Activated naive CD4-positive, alpha-beta T cell treated with anti-CD3 and anti-CD28 coated beads, Interleukin-2, amount 50 U/mL, for 16 hours (primary cell): ENCODE measurements at regions not wholly inside any gene's neighbourhood (a gene's known extent, or its start where the extent isn't known, plus 50 kb on each side); places are given as distances from the start of the nearest gene placed in this dataset.
"Not testable (repeated sequence)": the region's sequence is repeated elsewhere in the genome, so short reads cannot be mapped to it uniquely, and the experiment has no call there.

Experiments
- DNase-seq: peaks from one replicate; pipeline ENCODE4 v3.0.0-alpha.2; 2020

DNA sequence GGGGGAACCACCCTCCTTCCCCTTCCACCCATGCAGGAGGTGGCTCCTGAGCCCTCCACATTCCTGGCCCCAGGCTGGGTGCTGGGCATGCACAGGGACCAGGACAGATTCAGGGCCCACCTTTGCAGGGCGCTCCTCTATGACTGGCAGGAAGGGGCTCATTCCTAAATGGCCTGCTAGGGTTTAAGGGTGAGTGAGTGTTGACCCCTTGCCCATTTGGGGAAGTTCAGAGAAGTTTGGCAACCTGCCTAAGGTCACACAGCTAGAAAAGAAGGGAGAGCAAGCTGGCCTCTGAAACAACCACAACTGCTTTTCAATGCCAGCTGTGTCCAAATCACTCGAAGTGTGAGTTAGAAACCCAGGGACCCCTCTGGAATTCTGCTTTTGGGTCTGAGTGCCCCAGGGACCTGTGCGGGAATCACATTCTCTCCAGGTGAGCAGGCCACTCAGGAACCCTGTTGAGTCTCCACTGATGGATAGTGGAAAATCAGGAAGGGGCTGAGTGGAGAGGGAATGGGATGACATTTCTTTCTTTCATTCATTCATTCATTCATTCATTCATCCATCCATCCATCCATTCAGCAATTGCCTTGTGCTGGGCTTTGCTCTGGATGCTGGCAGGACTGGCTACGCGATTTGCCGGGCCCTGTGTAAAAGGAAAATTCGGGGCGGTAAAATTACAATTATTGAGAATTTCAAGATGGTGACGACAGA, 191.9 kb downstream of the C9orf50 start:
- no peak for DNase-seq

DNA sequence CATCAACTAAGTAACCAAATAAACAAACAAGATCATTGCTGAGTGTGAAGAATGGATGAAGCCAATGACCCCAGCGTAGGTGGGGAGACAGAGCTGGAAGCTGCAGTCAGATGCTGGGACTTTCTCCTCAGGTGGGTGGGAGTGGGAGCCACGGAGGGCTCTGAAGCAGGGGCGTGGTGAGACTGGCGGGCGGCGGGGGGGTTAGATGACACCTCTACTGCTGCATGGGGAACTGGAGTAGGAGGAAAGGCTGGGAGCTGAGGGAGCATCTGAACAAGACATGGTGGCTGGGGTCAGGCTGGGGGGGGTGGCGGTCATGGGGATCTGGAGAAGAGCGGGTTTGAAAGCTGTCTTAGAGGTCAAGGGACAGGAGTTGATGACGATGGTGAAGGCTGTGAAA, 193.8 kb downstream of the C9orf50 start:
- DNase-seq = no peak

DNA sequence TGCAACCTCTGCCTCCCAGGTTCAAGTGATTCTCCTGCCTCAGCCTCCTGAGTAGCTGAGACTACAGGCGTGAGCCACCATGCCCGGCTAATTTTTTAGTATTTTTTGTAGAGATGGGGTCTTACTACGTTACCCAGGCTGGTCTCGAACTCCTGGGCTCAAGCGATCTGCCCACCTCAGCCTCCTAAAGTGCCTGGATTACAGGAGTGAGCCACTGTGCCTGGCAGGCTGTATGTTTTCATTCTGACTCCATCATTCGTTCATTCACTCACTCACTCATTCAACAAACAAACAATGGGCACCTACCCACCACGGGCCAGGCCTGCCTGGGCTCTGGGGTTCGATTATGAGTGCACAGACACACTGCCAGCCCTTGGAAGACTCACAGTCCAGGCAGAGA, 197.1 kb downstream of the C9orf50 start:
- DNase-seq = not testable (repeated sequence)

DNA sequence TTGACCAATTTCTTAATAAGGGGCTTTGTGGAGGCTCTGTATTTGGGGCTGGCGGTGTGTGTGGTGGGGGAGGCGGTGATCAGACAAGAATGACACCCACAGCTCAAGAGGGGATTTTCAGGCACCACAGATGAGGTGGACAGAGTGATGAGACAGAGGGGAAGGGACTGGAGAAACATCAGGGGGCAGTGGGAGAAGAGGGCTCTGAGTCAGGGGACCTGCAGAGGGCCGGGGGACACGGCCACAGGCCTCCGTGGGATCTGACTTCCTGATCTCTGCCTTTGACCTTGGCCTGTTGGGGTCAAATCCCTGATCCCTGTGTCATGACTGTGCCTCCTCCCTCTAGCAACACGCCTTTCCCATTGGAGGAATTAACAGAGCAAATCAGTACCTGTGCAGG, 197.7 kb downstream of the C9orf50 start:
- DNase-seq = no peak

DNA sequence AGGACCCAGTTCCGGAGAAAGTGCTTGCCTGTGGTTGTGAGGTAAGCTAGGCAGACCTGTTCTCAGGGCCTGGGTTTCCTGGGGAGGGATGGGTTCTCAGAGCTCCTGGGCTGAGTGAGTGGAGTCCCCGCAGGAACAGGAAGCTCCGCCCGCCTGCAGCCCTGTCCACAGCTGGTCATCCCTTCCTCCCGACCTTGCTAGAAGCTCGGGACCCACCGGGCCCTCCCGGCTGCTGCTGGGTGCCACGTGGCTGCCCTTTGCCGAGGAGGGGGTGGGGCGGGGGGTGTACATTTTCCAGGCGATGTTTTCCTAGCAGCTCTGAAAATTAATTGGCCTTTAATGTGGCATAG, 198.1 kb downstream of the C9orf50 start:
- no peak for DNase-seq

DNA sequence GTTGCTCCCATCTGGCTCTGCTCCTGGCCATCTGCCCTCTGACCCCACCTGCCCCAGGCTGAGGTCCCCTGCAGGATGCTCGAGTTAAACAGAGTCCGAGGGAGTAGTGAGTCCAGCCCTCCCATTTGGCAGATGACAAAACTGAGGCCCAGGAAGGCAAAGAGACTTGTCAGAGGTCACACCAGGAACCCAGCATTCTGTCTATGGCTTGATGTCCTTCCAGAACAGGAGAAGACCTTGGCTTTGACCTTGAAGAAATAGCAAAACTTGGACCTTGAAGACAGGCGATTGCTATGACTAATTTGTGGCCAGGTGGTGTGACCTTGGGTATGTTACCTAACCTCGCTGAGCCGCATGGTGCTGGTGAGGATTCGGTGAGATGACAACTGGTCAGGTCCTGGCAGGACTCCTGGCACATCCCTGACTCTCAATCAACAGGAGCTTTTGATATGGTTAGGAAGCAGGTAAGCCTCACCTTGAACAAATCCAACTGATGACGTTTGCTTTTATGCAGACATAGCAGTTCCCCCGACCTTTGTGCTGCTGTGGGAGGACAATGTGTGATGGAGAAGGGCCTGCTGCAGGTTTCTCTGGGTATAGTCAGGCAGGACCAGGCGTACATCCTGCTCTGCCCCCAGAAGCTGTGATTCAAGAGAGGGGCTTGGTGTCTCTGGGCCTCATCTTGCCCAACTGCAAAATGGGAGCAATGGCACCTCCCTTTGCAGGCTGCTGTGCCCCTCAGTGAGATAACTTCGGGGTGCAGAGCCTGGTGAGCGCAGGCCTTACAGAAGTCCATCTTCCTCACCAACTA, 198.7 kb downstream of the C9orf50 start:
- no peak for DNase-seq

DNA sequence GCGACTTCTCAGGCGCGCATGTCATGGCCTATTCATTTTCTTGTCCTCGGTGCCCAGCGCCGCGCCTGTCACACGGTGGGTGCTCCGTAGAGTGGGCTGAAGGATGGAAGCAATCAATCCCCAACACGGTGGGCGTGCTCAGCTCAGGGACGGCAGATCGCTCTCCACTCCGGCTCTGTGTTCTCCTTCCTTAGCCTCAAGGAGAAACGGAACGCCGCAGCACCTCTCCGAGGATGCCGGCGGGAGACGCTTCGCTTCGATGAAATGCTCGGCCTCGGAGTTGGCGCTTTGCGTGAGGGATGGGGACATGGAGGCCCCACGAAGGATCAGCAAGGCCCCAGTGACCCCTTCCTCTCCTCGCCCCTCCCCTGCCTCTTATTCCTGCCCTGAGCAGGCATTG, 199.5 kb downstream of the C9orf50 start:
- no peak for DNase-seq

DNA sequence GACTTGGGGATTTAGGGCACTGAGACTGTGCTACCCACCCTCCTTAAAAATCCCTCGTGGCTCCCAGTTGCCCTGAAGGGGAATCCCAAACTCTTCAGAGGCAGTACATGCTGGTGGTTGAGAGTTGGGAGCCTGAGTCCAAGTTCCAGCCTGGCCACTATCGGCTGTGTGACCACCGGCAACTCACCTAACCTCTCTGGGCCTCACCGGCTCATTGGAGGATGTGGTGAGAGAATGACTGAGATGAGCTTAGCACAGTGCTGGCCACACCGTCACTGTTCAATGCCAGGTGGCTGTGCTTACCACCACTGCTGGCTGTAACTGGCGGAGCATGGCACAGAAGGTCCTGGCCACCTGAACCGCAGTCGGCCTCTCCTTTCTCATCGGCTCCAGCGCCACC, 200.2 kb downstream of the C9orf50 start:
- DNase-seq = no peak

DNA sequence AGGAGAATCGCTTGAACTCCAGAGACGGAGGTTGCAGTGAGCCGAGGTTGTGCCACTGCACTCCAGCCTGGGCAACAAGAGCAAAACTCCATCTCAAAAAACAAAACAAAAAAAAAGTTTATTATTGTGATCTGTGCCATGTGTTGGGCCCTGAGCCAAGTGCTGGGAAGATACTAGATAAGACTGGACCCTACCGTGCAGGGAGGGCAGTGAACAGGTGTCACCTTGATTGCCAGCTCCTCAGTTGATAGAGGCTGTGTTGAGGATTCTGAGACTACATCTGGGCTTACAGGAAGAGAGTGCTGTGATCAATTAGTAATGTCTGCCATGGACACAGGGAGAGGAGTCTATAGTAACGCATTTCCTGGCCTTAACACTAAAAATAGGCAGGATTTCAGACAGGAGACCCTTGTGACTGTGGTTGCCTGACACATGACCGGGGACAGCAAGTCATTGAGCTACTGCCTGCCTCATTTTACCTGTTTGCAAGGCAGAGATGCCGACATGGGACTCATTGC, 201.5 kb downstream of the C9orf50 start:
- DNase-seq = no peak

DNA sequence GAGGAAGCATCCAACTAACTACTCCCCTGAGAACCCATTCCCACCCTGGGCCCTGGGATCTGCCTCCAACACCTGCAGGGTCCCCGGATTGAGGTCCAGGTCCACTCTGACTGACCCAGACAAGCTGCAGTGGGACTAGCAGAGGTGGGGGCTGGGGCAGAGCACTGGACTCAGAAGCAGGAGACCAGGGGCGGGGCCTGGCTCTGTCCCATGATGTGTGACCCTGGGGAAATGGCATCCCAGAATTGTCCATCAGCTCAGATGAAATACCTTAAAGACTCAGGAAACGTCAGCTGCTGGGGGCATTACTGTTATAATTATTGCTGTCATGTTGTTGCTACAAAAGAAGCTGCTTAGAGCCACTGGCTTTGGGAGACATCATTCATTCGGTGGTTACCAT, 202.4 kb downstream of the C9orf50 start:
- DNase-seq = no peak

DNA sequence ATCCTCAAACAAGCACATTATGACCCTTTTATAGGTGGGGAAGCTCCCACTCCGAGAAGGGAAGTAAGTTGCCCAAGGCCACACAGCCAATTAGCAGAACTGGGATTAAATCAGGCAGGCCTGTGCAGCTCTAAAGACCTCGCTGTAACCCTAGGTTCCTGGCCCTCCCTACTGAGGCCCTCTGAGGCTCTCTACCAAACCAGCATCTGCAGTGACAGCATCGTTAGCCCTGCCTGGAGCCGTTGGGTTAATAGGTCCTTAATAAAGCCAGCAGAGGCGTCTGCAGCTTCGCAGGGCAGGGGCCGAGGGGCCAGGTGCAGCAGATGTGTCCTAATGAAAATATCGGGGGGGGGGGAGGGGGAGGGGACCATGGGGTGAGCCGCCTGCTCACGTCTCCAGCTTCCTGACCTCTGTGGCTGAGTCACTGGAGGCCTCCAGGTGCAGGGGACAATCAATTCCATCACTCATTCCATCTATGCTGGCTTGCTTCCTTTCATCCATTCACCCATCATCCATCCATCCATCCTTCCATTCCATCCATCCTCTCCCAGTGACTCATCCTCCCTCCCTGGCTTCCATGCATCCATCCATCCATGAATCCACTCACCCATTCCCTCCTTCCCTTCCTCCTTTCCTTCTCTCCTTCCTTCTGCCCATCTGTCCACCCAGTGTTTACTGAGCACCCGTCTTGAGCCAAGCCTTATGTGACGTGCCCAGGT, 203.9 kb downstream of the C9orf50 start:
- DNase-seq = no peak

DNA sequence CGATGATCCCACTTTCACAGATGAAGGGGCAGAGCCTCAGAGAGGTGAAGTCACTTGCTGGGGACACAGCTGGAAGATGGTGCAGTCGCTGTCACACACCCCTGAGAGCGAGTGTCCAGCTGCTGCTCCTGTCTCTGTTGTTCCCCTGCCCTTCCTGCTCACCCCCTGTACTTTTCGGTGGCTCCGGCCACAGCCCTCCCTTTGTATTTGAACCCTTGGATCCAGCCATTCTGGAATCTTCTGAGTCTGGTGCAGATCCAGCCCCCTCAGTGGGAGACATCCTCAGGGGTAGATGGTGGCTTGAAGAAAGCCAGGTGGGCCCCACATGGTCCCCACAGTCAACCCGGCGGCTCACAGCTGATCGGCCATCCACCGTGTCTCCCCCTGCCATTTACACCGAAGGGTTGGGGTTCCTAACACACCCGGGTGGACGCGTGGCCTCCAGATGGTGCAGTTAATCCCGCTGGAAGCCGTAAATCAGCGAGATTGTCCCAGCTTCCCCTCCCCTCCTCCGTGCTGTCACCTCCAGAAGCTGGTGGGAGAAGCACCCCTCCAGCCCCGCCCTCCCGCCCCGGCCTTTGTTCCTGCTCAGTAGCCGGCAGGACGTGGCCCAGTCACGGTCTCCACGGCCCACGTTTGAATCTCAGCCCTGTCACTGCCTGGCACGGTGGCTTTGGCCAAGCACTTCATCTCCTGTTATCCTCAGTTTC, 204.8 kb downstream of the C9orf50 start:
- no peak for DNase-seq

DNA sequence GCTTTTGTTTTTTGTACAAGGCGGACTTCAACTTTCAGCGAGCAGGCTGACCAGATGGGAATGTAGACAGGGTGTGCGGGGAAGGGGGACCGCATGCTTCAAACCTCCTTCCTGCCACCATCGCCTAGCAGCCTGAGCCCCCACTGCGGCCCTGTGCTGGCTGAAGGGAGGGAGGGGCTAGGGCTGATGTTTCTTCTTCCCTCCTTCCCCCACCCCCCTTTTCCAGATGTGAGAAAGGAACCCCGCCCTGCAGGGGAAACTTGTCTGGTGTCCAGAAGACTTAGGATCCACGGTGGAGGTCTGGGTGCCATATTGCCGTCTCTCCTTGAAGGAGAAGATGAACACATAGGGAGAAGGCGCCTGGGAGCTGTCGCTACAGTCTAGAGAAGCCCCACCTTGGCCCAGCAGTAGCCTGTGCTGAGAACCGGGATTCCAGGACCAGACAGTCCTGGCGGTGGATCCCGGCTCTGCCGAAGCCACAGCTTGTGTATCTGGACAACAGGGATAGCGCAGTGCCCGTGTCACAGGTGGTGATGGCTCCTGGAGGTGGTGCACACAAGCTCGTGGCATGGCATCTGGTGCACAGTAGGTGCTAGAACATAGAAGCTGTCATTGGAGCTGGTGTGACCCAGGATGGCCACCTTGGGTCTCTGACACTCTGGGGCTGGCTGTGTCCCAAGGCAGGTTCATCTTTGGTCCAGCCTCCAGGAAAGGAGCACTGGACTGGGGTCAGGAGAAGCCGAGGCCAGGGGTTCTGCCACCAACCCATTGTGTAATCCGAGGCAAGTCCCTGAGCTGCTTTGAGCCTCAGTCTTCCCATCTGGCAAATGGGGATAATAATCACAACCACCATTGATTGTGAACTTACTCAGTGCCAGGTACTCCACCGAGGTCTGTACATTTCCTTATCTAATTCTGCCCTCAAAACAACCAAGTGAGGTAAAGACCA, 205.6 kb downstream of the C9orf50 start:
- no peak for DNase-seq

DNA sequence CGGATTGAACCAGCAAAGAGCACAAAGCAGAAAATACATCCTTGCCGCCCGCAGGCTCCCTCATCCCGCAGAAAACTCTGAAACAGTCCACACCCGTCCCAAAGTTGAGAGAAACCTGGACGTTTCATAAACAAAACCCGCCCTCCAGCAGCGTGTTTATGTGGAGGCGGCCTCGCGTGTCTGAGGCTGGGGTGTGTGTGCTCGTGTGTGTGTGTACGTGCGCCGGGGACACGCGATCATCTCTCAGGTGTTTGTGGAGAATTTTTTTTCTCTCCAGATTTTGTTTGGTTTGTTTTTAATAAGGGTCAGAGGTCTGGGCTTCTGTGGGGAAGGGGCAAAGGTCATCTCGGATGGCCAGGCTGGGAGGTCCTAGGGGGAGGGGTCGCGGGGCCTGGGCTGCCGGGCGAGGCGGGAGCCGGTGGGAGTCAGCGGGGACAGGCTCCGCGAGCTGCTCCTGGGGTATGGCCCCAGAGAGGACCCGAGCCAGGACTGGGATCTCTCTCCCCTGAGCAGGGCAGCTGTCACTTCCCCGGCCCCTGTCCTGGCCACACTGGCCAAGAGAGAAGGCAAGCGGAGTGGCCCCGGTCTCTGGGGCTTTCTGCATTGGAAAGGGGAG, 206.4 kb downstream of the C9orf50 start:
- DNase-seq = peak; percentile 58

DNA sequence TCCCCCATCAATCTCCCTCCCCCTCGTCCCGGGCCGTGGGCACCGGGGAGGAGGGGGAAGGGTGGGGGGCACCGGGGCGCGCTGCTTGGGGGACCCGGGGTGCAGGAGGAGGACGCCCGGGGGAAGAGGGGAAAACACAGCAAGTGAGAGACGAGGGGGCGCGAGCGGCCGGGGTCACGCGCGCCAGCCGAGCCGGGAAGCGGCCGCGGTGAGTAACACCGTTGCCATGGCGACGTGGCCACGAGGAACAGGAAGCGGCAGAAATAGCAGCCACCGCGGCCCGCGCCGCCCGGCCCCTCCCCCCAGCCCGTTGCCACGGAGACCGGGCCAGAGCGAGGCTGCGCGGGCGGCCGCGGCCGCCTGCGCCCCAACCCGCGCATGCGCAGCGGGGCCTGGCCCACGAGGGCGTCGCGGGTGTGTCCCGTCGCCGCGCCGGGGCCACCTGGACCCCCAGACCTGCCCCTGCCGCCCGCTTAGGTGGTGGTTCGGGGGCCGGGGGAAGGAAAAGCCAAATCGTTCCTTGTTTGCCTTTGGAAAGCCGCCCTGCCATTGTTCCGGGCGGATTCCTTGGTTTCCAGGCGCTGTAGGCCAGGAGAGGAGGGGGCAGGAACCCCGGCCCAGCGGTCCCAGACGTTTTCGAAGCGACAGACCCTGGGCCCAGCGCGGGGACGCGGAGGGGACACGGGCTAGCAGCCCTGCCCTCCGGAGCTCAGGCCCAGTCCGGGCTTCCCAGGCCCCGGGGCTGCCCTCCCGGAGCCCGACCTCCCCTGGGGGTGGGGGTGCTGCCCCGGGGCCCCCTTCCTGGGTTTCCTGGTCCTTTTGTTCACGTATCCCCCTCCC, 207.1 kb downstream of the C9orf50 start:
- DNase-seq = peak; percentile 98

DNA sequence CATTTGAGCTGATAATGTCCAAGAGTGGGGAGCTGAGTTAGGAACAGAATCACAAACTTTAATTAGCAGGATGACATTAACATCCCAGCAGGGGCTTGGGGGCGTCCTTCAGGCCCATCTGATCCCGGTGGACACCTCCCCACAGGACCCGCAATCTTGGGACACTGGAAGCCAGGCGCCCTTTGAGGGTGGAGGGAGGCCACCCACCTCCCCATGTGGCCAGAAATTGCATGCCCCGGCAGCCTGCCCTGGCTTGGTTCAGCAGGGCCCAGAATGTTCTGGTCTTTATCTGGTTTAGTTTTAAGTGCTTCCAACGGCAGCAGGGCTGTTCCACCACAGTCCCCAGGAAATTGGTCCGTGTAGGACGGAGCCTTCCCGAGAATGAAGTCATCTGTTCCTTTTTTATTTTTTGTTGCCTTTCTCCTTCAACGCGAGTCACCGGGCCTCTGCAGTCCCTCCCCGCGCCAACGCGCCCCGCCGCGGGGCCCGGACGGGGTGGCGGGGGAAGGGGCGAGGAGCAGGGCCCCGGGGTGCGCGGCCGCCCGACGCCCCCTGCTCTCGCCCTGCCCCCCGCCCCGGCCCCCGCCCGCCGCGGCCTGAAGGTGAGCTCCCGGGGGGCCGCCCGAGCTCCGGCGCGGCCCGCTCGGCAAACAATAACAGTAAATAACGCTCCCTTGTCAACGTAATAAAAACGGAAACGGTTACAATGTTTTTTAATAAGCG, 207.9 kb downstream of the C9orf50 start:
- DNase-seq = peak; percentile 52

DNA sequence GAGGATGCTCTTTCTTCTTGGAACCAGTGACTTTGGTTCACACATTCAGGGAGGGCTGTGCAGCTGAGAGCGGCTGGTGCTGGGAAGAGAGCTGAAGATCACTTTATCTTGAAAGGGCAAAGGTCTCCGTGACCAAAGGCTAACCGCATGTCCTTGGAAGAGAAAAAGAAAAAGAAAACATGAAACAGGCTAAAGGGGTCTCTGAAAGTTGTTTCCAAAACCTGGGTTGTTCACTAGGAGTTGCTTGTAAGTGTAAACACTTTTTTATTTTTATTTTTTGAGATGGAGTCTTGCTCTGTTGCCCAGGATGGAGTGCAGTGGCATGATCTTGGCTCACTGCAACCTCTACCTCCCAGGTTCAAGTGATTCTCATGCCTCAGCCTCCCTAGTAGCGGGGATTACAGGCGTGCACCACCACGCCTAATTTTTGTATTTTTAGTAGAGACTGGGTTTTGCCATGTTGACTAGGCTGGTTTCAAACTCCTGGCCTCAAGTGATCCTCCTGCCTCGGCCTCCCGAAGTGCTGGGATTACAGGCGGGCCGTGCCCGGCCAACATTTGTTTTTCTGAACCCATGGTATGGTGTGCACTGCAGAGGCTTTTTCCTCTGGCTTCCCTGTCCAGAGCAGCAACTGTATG, 208.6 kb downstream of the C9orf50 start:
- not testable (repeated sequence) for DNase-seq

DNA sequence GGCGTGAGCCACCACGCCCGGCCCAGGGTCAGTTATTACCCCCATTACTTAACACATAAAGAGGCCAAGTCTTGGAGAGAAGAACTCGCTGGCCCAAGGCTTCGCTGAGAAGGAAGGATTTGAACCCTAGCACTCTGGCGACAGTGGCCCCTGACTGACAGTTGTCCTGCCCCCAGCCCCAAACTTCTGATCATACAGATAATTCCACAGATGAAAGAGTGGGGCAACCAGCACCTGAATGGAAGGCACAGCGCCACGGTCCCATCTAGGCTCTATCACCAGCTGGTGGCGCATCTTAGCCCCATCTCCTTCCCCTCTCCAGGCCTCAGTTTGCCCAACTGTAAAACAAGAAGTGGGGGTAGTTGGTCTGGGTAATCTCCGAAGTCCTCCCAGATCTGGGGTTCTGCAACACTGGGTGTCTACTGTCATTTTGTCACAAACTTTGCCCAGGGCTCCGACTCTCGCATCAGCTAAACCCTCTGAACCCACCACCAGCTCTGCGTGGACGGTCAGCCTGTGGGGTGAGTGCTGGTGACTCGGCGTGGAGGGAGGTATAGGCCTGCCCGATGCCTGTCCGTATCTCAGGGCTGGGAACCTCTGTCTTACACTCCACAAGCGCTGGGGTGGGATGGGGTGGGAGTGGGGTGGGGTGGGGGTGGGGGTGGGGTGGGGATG, 209.3 kb downstream of the C9orf50 start:
- no peak for DNase-seq

DNA sequence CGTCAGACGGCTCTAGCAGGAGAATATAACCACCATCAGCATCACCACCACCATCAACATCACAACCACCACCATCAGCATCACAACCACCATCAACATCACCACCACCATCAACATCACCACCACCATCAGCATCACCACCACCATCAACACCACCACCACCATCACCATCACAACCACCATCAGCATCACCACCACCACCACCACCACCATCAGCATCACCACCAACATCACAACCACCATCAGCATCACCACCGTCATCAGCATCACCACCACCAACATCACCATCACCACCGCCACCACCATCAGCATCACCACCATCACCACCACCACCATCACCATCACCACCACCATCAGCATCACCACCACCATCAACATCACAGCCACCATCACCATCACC, 210.7 kb downstream of the C9orf50 start:
- DNase-seq = no peak
